HepG2 (cell line): ENCODE measurements at regions not wholly inside any gene's neighbourhood (a gene's known extent, or its start where the extent isn't known, plus 50 kb on each side); places are given as distances from the start of the nearest gene placed in this dataset.

Source experiments
- BATF2 ChIP-seq: sonication (generic); formaldehyde crosslinking; IDR thresholded peaks from 2 replicates; pipeline ENCODE4 v1.8.0; 2022; ENCODE audit warnings: mild to moderate bottlenecking, missing genetic modification reagents, moderate library complexity
- CTCF ChIP-seq: sonication (generic); formaldehyde crosslinking; IDR thresholded peaks from 2 replicates; pipeline ENCODE4 v1.5.0; 2020; ENCODE audit warnings: mild to moderate bottlenecking, missing genetic modification reagents, moderate library complexity
- ERF ChIP-seq: IDR thresholded peaks from 2 replicates; pipeline ENCODE4 v1.6.1; 2018; ENCODE audit warnings: missing biosample characterization, missing genetic modification reagents
- PRDM10 ChIP-seq: sonication (generic); formaldehyde crosslinking; IDR thresholded peaks from 2 replicates; pipeline ENCODE4 v1.4.0; 2020; ENCODE audit warnings: low read depth, missing genetic modification reagents
- PRDM15 ChIP-seq: sonication (generic); formaldehyde crosslinking; IDR thresholded peaks from 2 replicates; pipeline ENCODE4 v1.4.0; 2020; ENCODE audit warnings: missing genetic modification reagents
- REST ChIP-seq, 2 experiments: IDR thresholded peaks; 2 replicates each; pipeline ENCODE4 v1.6.1; 2011 to 2012; ENCODE audit warnings: low read length in 2 of 2, borderline replicate concordance in 1 of 2, low read depth in 1 of 2, mild to moderate bottlenecking in 1 of 2, moderate library complexity in 1 of 2
- THRA ChIP-seq: sonication (generic); formaldehyde crosslinking; IDR thresholded peaks from 2 replicates; pipeline ENCODE4 v1.4.0; 2020; ENCODE audit warnings: missing genetic modification reagents, borderline replicate concordance
- ZBTB14 ChIP-seq: sonication (generic); formaldehyde crosslinking; IDR thresholded peaks from 2 replicates; pipeline ENCODE4 v1.4.0; 2020; ENCODE audit warnings: missing genetic modification reagents
- ZBTB20 ChIP-seq: sonication (generic); formaldehyde crosslinking; IDR thresholded peaks from 2 replicates; pipeline ENCODE4 v1.8.1; 2023; ENCODE audit warnings: missing genetic modification reagents, low read depth, mild to moderate bottlenecking, borderline replicate concordance
- ZNF124 ChIP-seq: sonication (generic); formaldehyde crosslinking; IDR thresholded peaks from 2 replicates; pipeline ENCODE4 v1.4.0; 2020; ENCODE audit warnings: missing genetic modification reagents
- ZNF446 ChIP-seq: sonication (generic); formaldehyde crosslinking; IDR thresholded peaks from 2 replicates; pipeline ENCODE4 v1.5.0; 2020; ENCODE audit warnings: mild to moderate bottlenecking, missing genetic modification reagents
- ZNF772 ChIP-seq: sonication (generic); formaldehyde crosslinking; IDR thresholded peaks from 2 replicates; pipeline ENCODE4 v1.5.0; 2020; ENCODE audit warnings: mild to moderate bottlenecking, missing genetic modification reagents
- ZZZ3 ChIP-seq: sonication (generic); formaldehyde crosslinking; IDR thresholded peaks from 2 replicates; pipeline ENCODE4 v1.4.0; 2020; ENCODE audit warnings: missing genetic modification reagents, mild to moderate bottlenecking, borderline replicate concordance

GRCh38 chr16:86970279-86970678 is 346.9 kb downstream of the C16orf95 start:
- TF ChIP-seq ZBTB20 (CRISPR knock-in tag) (no peak), ZNF446 (CRISPR knock-in tag) (no peak), ZNF124 (no peak), BATF2 (no peak), ZNF772 (no peak), CTCF (no peak), THRA (CRISPR knock-in tag) (no peak), ZBTB14 (CRISPR knock-in tag) (no peak), REST (IDR thresholded peaks at IDR 0.05; ENCODE audit: borderline replicate concordance in 1 of 2, low read depth in 1 of 2, low read length in 2 of 2) (no peak), ZZZ3 (CRISPR knock-in tag) (no peak), PRDM15 (no peak), PRDM10 (CRISPR knock-in tag) (no peak), ERF (CRISPR knock-in tag) (no peak)
